GM12873 (cell line): ENCODE measurements at regions not wholly inside any gene's neighbourhood (a gene's known extent, or its start where the extent isn't known, plus 50 kb on each side); places are given as distances from the start of the nearest gene placed in this dataset.

Experiments used
- CTCF ChIP-seq: IDR thresholded peaks from 2 replicates; pipeline ENCODE4 v1.5.1; 2012; ENCODE audit warnings: low read depth, mild to moderate bottlenecking, moderate library complexity, low read length, control low read depth; ENCODE audit not compliant: insufficient read depth; ENCODE audit errors: missing control alignments

- TF ChIP-seq CTCF = no peak
Measured at GRCh38 chr14:97618401-97618800, 821.2 kb downstream of the VRK1 start.

GRCh38 chr14:97618917-97619690 is 821.9 kb downstream of the VRK1 start:
- no peak for TF ChIP-seq CTCF

GRCh38 chr14:97620066-97620465 is 822.9 kb downstream of the VRK1 start:
- TF ChIP-seq CTCF = no peak

GRCh38 chr14:97624985-97625384 is 827.8 kb downstream of the VRK1 start:
- no peak for TF ChIP-seq CTCF

GRCh38 chr14:97625477-97625876 is 828.3 kb downstream of the VRK1 start:
- no peak for TF ChIP-seq CTCF

- TF ChIP-seq CTCF = no peak
Measured at GRCh38 chr14:97626088-97626487, 828.9 kb downstream of the VRK1 start.

- no peak for TF ChIP-seq CTCF
Measured at GRCh38 chr14:97630249-97630648, 833.1 kb downstream of the VRK1 start.
